Left lung (tissue), 4 donors: ENCODE measurements at regions not wholly inside any gene's neighbourhood (a gene's known extent, or its start where the extent isn't known, plus 50 kb on each side); places are given as distances from the start of the nearest gene placed in this dataset.

Experiments
- ATAC-seq: fragments of 200-7000 bp; cut with Tn5 transposase; one replicate; pipeline ENCODE4 v1.9.1; 2020; ENCODE audit warnings: moderate library complexity
- DNase-seq, 4 donors: peaks; one replicate each; pipeline ENCODE4 v3.0.0-alpha.2; 2013 to 2020
- H3K27ac ChIP-seq, 2 donors: fragments of 200-600 bp; sonication (generic) in 1 of 2; one replicate each; pipeline versions ENCODE4 v1.5.0 to v1.8.0; 2020 to 2021
- H3K27me3 ChIP-seq, 2 donors: fragments of 200-600 bp; sonication (generic) in 1 of 2; one replicate each; pipeline versions ENCODE4 v1.5.0 to v1.8.0; 2020 to 2021
- H3K36me3 ChIP-seq, 2 donors: fragments of 200-600 bp; sonication (generic) in 1 of 2; one replicate each; pipeline versions ENCODE4 v1.5.0 to v1.8.0; 2020 to 2021
- H3K4me1 ChIP-seq, 2 donors: fragments of 200-600 bp; one replicate each; pipeline ENCODE4 v1.8.0; 2021
- H3K4me3 ChIP-seq, 2 donors: fragments of 200-600 bp; sonication (generic) in 1 of 2; one replicate each; pipeline versions ENCODE4 v1.5.0 to v1.8.0; 2020 to 2021; ENCODE audit warnings: mild to moderate bottlenecking in 1 of 2
- H3K9me3 ChIP-seq, 2 donors: fragments of 200-600 bp; sonication (generic) in 1 of 2; one replicate each; pipeline versions ENCODE4 v1.5.0 to v1.8.0; 2020 to 2021
- CTCF ChIP-seq, 2 donors: fragments of 200-600 bp; sonication (generic) in 1 of 2; IDR thresholded peaks; one replicate each; pipeline versions ENCODE4 v1.5.0 to v1.8.0; 2021; ENCODE audit warnings: antibody characterized with exemption in 2 of 2
- intact Hi-C, 2 donors: fragments of 100-400 bp; cut with DNase I; formaldehyde crosslinking; loops; one replicate each; pipeline versions ENCODE4 v1.11.2 to v1.14.2; 2022
- donor health status: DM: no; HTN: yes; CAD: no.
- donor health status: DM: no; HTN: no; CAD: no.

GRCh38 chrX:39311646-39312045 is 510.4 kb downstream of the MID1IP1 start:
- TF ChIP-seq CTCF (IDR thresholded peaks at IDR 0.05) = no peak

GRCh38 chrX:39313146-39313545 is 511.9 kb downstream of the MID1IP1 start:
- H3K27me3 ChIP-seq = no peaks in the 10 kb centered on the region
- H3K36me3 ChIP-seq = no peaks in the 10 kb centered on the region
- no peaks in the 10 kb centered on the region for H3K9me3 ChIP-seq
- no peak overlapping the region for H3K27ac ChIP-seq
- no peak overlapping the region for H3K4me3 ChIP-seq
- intact Hi-C loops = no loop called here
- ATAC-seq (no peak), DNase-seq (no peak)
- no peaks in the 10 kb centered on the region for H3K4me1 ChIP-seq
- no peak for TF ChIP-seq CTCF (IDR thresholded peaks at IDR 0.05)

More at GRCh38 chrX:39311646-39312045, 510.4 kb downstream of the MID1IP1 start:
- intact Hi-C loops = no loop called here
- no peak overlapping the region for H3K27ac ChIP-seq
- ATAC-seq = no peak
- H3K4me1 ChIP-seq = no peaks in the 10 kb centered on the region
- DNase-seq = no peak
- H3K27me3 ChIP-seq = no peaks in the 10 kb centered on the region
- H3K9me3 ChIP-seq = no peaks in the 10 kb centered on the region
- no peaks in the 10 kb centered on the region for H3K36me3 ChIP-seq
- no peak overlapping the region for H3K4me3 ChIP-seq

GRCh38 chrX:39318506-39319343 is 517.5 kb downstream of the MID1IP1 start:
- Histone ChIP-seq H3K27ac (no peak overlapping the region), H3K4me3 (no peak overlapping the region), H3K36me3 (no peaks in the 10 kb centered on the region), H3K9me3 (no peaks in the 10 kb centered on the region), H3K27me3 (no peaks in the 10 kb centered on the region), H3K4me1 (no peaks in the 10 kb centered on the region)
- ATAC-seq (no peak), DNase-seq (no peak)
- intact Hi-C loops = no loop called here
- TF ChIP-seq CTCF (IDR thresholded peaks at IDR 0.05) = no peak

- no peak for ATAC-seq
These were observed 518.9 kb downstream of the MID1IP1 start for GRCh38 chrX:39320165-39320564.

More at GRCh38 chrX:39320165-39320564, 518.9 kb downstream of the MID1IP1 start:
- Histone ChIP-seq H3K4me3 (no peak overlapping the region), H3K27ac (no peak overlapping the region), H3K9me3 (no peaks in the 10 kb centered on the region), H3K27me3 (no peaks in the 10 kb centered on the region), H3K36me3 (no peaks in the 10 kb centered on the region), H3K4me1 (no peaks in the 10 kb centered on the region)
- intact Hi-C loops = no loop called here
- TF ChIP-seq CTCF (IDR thresholded peaks at IDR 0.05) = no peak
- DNase-seq = no peak
